Left cardiac atrium (tissue), 4 donors: ENCODE measurements at regions not wholly inside any gene's neighbourhood (a gene's known extent, or its start where the extent isn't known, plus 50 kb on each side); places are given as distances from the start of the nearest gene placed in this dataset.

ENCODE experiments used
- ATAC-seq, 2 donors: fragments of 200-7000 bp; cut with Tn5 transposase; one replicate each; pipeline ENCODE4 v1.9.1; 2020; ENCODE audit warnings: mild to moderate bottlenecking in 2 of 2, moderate library complexity in 2 of 2
- DNase-seq: peaks from one replicate; pipeline ENCODE4 v3.0.0-alpha.2; 2020
- intact Hi-C, 2 donors: fragments of 100-400 bp; cut with DNase I; formaldehyde crosslinking; loops; one replicate each; pipeline versions ENCODE4 v1.14.1 to v1.15.1; 2022 to 2023
- donor health status: DM: no; HTN: yes; CAD: no.
- donor health status: DM: no; HTN: yes; CAD: no; lungs with severe emphysema.
- donor health status: DM: yes; HTN: yes; CAD: no.
- donor health status: Dilated cardiomyopathy.

- intact Hi-C loops = no loop called here
- DNase-seq (no peak), ATAC-seq (no peak)
Measured at GRCh38 chr16:50972876-50973275, 178.2 kb downstream of the SALL1 start.

- no peak for ATAC-seq
Measured at GRCh38 chr16:50970281-50970680, 180.8 kb downstream of the SALL1 start.

GRCh38 chr16:50967827-50968612 is 183.1 kb downstream of the SALL1 start:
- DNase-seq (no peak), ATAC-seq (no peak)
- intact Hi-C loops = no loop called here

More at GRCh38 chr16:50970281-50970680, 180.8 kb downstream of the SALL1 start:
- DNase-seq = no peak
- intact Hi-C loops = no loop called here

- ATAC-seq (no peak), DNase-seq (no peak)
- intact Hi-C loops = no loop called here
Measured at GRCh38 chr16:50964491-50964890, 186.6 kb downstream of the SALL1 start.

- intact Hi-C loops = no loop called here
- ATAC-seq = no peak
- DNase-seq = no peak
Measured at GRCh38 chr16:50961952-50962351, 189.1 kb downstream of the SALL1 start.

- intact Hi-C loops = no loop called here
- DNase-seq (peak; percentile 52), ATAC-seq (peak in 1 of 2 donors; percentile 21)
Measured at GRCh38 chr16:50960517-50961202, 190.4 kb downstream of the SALL1 start.

GRCh38 chr16:50957056-50957455 is 194.0 kb downstream of the SALL1 start:
- DNase-seq (no peak), ATAC-seq (no peak)
- intact Hi-C loops = no loop called here

- DNase-seq (no peak), ATAC-seq (no peak)
- intact Hi-C loops = no loop called here
Measured at GRCh38 chr16:50956637-50957036, 194.4 kb downstream of the SALL1 start.

GRCh38 chr16:50955311-50955710 is 195.8 kb downstream of the SALL1 start:
- DNase-seq (no peak), ATAC-seq (no peak)
- intact Hi-C loops = no loop called here

- DNase-seq = no peak
- intact Hi-C loops = no loop called here
- ATAC-seq = no peak
Measured at GRCh38 chr16:50954469-50954868, 196.6 kb downstream of the SALL1 start.

- DNase-seq = no peak
- intact Hi-C loops = no loop called here
Measured at GRCh38 chr16:50953290-50953689, 197.8 kb downstream of the SALL1 start.

GRCh38 chr16:50950955-50951354 is 200.1 kb downstream of the SALL1 start:
- no peak for DNase-seq
- no peak for ATAC-seq
- intact Hi-C loops = no loop called here

More at GRCh38 chr16:50953290-50953689, 197.8 kb downstream of the SALL1 start:
- no peak for ATAC-seq

- DNase-seq (no peak), ATAC-seq (no peak)
- intact Hi-C loops = no loop called here
Measured at GRCh38 chr16:50948268-50948930, 202.7 kb downstream of the SALL1 start.

GRCh38 chr16:50947826-50948225 is 203.2 kb downstream of the SALL1 start:
- intact Hi-C loops = no loop called here
- no peak for DNase-seq

GRCh38 chr16:50946606-50947005 is 204.5 kb downstream of the SALL1 start:
- intact Hi-C loops = no loop called here
- ATAC-seq = no peak
- DNase-seq = peak; percentile 62

More at GRCh38 chr16:50947826-50948225, 203.2 kb downstream of the SALL1 start:
- ATAC-seq = no peak

GRCh38 chr16:50946098-50946497 is 204.2 kb downstream of the CYLD start:
- intact Hi-C loops = no loop called here
- no peak for DNase-seq
- ATAC-seq = no peak

GRCh38 chr16:50945171-50945570 is 203.3 kb downstream of the CYLD start:
- no peak for ATAC-seq
- intact Hi-C loops = no loop called here

GRCh38 chr16:50944436-50944835 is 202.6 kb downstream of the CYLD start:
- intact Hi-C loops = no loop called here
- ATAC-seq (no peak), DNase-seq (no peak)

More at GRCh38 chr16:50945171-50945570, 203.3 kb downstream of the CYLD start:
- no peak for DNase-seq

- ATAC-seq (no peak), DNase-seq (no peak)
- intact Hi-C loops = no loop called here
Measured at GRCh38 chr16:50944033-50944432, 202.1 kb downstream of the CYLD start.

- intact Hi-C loops = no loop called here
- ATAC-seq (no peak), DNase-seq (no peak)
Measured at GRCh38 chr16:50942143-50942542, 200.3 kb downstream of the CYLD start.
